ENCODE measurements at regions not wholly inside any gene's neighbourhood (a gene's known extent, or its start where the extent isn't known, plus 50 kb on each side); places are given as distances from the start of the nearest gene placed in this dataset.

GRCh38 chr9:99389087-99390033 is 167.3 kb downstream of the SEC61B start (continued):
- TF ChIP-seq JUND (IDR thresholded peaks at IDR 0.05; ENCODE audit: borderline replicate concordance, low read depth, low read length) (peak; percentile 51; the same call in 1 of the 2 replicates), JUND (tag; IDR thresholded peaks at IDR 0.05; ENCODE audit: borderline replicate concordance, low read depth, low read length) (peak; percentile 41; the same call in 1 of the 3 replicates), RBM15 (IDR thresholded peaks at IDR 0.05; ENCODE audit: insufficient read depth, low read length) (no peak), KLF13 (tag; IDR thresholded peaks at IDR 0.05; ENCODE audit: borderline replicate concordance, low read depth) (no peak), CREB3L1 (IDR thresholded peaks at IDR 0.05; ENCODE audit: borderline replicate concordance, low read depth) (no peak), ZNF41 (CRISPR knock-in tag; conservative IDR thresholded peaks at IDR 0.05) (no peak), PBX2 (CRISPR knock-in tag; IDR thresholded peaks at IDR 0.05; ENCODE audit: low read depth) (no peak), PBX2 (tag; conservative IDR thresholded peaks at IDR 0.05; ENCODE audit: low read depth) (peak; percentile 65; the same call in 1 of the 2 replicates), JUN (IDR thresholded peaks at IDR 0.05; ENCODE audit: borderline replicate concordance, low read depth, low read length) (no peak), JUN (CRISPR knock-in tag; IDR thresholded peaks at IDR 0.05; ENCODE audit: borderline replicate concordance) (no peak), SFPQ (IDR thresholded peaks at IDR 0.05; ENCODE audit: low read depth, low read length) (no peak), NRF1 (conservative IDR thresholded peaks at IDR 0.05 in 1 of 2, IDR thresholded peaks at IDR 0.05 in 1 of 2) (no peak)
- TF ChIP-seq, protein P1, sequence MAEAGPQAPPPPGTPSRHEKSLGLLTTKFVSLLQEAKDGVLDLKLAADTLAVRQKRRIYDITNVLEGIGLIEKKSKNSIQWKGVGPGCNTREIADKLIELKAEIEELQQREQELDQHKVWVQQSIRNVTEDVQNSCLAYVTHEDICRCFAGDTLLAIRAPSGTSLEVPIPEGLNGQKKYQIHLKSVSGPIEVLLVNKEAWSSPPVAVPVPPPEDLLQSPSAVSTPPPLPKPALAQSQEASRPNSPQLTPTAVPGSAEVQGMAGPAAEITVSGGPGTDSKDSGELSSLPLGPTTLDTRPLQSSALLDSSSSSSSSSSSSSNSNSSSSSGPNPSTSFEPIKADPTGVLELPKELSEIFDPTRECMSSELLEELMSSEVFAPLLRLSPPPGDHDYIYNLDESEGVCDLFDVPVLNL (CRISPR knock-in tag; IDR thresholded peaks at IDR 0.05; ENCODE audit: low read depth) = no peak
- TF ChIP-seq, protein P2, sequence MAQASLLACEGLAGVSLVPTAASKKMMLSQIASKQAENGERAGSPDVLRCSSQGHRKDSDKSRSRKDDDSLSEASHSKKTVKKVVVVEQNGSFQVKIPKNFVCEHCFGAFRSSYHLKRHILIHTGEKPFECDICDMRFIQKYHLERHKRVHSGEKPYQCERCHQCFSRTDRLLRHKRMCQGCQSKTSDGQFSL (CRISPR knock-in tag; IDR thresholded peaks at IDR 0.05) = no peak
- TF ChIP-seq, protein P2 (tag; IDR thresholded peaks at IDR 0.05) = no peak
